Iris pigment epithelial cell (primary cell): ENCODE measurements at regions not wholly inside any gene's neighbourhood (a gene's known extent, or its start where the extent isn't known, plus 50 kb on each side); places are given as distances from the start of the nearest gene placed in this dataset.

Experiments used
- DNase-seq: peaks from one replicate; pipeline ENCODE4 v3.0.0-alpha.2; 2011; ENCODE audit warnings: low read depth

GRCh38 chr14:51578853-51579252 is 72.9 kb upstream of the FRMD6 start:
- no peak for DNase-seq

- DNase-seq = peak; percentile 83
Measured at GRCh38 chr14:51581017-51581881, 70.5 kb upstream of the FRMD6 start.

GRCh38 chr14:51582437-51582836 is 69.3 kb upstream of the FRMD6 start:
- peak; percentile 21 for DNase-seq

GRCh38 chr14:51585055-51585454 is 66.7 kb upstream of the FRMD6 start:
- DNase-seq = no peak

- no peak for DNase-seq
Measured at GRCh38 chr14:51592836-51593235, 58.9 kb upstream of the FRMD6 start.

GRCh38 chr14:51593397-51593796 is 58.3 kb upstream of the FRMD6 start:
- no peak for DNase-seq

- no peak for DNase-seq
Measured at GRCh38 chr14:51595881-51596455, 55.7 kb upstream of the FRMD6 start.

GRCh38 chr14:51596488-51597117 is 55.1 kb upstream of the FRMD6 start:
- no peak for DNase-seq

GRCh38 chr14:51597261-51598001 is 54.3 kb upstream of the FRMD6 start:
- DNase-seq = no peak

GRCh38 chr14:51598924-51599600 is 52.6 kb upstream of the FRMD6 start:
- DNase-seq = peak; percentile 78

GRCh38 chr14:51600658-51601057 is 51.1 kb upstream of the FRMD6 start:
- DNase-seq = no peak
